GM18526 (cell line): ENCODE measurements at regions not wholly inside any gene's neighbourhood (a gene's known extent, or its start where the extent isn't known, plus 50 kb on each side); places are given as distances from the start of the nearest gene placed in this dataset.

ENCODE experiments used
- POLR2A ChIP-seq: IDR thresholded peaks from 3 replicates; pipeline ENCODE4 v1.6.1; 2011; ENCODE audit not compliant: insufficient read length; ENCODE audit errors: extremely low read depth

DNA sequence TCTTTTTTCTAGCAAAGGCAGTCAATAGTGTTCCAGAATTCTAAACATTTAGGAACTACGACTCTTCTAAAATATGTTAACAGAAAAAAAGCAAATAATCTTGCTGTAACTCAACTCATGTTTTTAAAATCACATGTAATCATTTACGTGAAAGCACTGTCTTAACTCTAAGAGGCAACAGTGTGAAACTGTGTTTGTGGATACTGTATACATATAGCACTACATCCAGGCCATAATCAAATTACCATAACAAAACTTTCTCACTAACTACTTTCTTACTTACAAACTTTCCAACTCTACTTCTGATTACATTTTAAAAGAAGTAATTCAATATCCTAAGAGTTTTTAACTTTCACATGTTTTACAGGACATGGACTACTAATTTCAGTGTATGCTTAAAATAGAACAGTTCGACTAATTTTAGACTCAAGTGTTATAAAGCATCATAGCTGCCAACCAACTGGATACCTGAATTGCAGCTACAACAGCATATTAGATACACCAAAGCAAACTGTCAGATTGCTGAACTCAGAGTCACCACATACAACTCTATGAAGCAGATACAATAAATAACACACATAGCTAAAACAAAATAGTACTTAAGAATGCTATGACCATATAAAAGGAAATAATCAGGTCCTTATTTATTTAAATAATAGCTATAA lies 121.6 kb upstream of the BEND6 start:
- TF ChIP-seq POLR2A: no peak

DNA sequence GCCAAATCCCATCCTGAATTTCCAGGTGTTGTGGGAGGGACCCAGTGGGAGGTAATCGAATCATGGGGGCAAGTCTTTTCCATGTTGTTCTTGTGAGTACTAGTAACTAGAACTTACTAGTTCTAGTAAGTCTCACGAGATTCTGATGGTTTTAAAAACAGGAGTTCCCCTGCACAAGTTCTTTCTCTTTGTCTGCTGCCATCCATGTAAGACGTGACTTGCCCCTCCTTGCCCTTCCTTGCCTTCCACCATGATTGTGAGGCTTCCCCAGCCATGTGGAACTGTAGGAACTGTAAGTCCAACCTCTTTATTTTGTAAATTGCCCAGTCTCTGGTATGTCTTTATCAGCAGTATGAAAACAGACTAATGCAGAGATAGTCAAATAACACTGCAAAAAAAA lies 122.7 kb upstream of the BEND6 start:
- no peak for TF ChIP-seq POLR2A

DNA sequence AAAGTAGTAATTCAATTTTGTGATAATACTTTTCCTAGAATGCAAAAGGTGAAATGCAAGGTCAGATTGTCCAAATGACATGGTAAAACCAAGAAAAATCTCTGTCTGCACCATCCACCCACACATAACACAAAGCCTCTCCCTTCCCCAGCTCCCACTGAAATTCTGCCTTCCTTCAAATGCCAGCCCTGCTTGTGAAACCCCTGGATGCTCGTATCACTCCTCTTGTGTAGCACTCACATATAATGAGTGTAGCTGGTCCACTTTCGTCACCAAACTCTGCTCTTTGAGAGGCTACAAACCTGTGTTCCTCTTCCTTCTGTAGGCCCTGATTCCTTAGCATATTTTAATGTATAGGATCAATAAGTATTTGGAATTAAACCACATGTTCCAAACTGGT lies 123.6 kb upstream of the BEND6 start:
- TF ChIP-seq POLR2A: no peak

DNA sequence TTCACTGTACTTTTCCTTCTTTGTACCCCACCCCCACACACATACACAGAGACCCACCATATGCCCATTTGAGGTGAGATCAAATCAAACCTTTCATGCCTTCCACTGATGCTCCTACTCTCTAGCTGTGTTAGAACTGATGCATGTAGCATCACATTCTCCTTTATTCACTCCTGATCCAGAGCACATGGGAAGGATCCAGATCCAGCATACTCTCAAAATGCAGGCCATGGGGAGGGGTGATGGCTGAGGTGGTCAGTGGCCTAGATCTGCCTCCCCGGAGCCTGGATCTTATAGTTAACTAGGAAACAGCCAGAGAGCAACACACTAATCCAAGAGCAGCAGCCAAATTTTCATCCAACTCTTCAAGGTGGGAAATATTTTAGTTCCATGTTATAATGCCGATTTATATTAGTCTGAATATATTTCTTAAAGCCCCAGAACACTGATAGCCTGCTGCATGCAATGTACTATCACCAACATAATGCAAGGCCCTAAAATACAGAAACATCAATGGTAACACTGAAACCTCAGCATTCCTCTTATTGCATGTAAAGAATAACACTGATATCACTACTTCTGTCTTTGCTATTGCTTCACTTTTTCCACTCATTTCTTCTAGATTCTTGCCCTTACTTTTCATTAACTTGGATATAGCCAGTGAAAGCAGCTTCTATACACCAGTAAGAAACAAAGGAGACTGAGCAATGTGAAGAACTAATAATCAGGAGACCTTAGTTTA lies 126.8 kb upstream of the BEND6 start:
- no peak for TF ChIP-seq POLR2A

DNA sequence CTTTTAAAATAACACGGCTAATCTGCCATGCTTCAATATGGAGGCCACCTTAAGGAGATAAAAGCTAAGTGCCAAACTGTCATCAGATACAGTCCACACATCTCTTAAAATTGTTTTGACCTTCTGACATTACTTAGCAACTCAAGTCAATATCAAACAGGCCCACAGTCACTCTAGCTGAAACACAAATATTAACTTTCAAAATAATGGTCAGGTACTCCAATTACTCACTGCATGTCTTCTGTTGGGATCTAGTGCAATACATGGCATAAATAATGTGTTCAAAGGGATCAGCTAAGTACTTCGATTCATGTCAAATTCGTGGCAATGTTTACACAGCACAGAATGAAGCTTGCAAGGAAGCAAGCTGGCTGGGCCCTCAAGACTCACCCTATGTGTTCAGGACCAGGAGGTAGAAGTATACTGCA lies 133.9 kb upstream of the BEND6 start:
- TF ChIP-seq POLR2A: no peak

DNA sequence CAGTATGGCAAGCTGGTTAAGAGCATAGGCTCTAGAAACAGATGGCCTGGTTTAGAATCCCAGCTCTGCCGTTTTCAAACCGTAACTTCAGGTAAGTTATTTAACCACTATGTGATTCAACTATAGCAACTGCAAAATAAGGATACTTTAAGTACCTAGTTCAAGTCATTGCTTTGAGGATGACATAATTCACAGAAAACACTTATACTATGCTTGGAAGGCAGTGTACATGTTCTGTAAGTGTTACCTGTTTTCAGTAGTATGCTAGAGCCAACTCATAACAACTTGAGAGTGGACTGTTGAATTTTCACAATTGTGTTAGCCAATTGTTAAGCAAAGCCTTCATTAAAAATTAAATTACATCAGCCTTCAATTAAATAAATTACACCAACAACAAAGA lies 134.8 kb upstream of the BEND6 start:
- TF ChIP-seq POLR2A: no peak

DNA sequence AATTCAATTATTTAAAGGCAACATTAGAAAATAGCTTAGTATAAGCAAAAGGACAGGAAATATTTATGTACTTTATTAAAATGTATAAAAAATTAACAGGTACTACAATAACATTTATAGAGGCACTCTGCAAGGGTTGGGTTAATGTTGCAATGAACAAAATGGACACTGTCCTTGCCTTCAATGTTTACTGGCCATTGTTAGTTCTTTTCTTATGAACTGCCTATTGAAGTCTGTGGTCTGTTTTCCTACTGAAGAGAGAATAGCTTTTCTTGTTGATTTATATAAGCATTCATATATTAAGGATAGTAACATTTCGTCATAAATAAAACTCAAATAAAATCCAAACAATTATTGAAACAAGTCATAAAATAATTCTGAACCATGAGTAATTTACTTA lies 135.3 kb upstream of the BEND6 start:
- TF ChIP-seq POLR2A: no peak

DNA sequence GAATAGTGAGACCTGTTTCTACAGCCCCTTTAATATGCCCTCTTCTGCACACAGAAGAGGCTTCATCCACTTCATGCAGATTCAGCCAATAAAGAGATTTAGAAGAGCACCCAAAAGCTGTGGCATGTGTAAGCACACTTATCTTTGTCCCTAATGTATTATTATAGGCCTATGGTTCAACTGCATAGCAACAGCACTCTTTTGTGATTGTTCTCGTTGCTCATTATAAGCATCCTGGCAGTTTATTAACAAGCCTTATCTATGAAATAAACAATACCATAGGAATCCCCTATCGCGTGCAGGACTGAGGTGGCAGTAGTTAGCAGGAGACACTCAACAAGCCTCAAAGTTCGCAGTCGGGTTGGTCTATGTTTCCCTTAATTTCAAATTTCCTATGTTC lies 138.5 kb upstream of the BEND6 start:
- no peak for TF ChIP-seq POLR2A

DNA sequence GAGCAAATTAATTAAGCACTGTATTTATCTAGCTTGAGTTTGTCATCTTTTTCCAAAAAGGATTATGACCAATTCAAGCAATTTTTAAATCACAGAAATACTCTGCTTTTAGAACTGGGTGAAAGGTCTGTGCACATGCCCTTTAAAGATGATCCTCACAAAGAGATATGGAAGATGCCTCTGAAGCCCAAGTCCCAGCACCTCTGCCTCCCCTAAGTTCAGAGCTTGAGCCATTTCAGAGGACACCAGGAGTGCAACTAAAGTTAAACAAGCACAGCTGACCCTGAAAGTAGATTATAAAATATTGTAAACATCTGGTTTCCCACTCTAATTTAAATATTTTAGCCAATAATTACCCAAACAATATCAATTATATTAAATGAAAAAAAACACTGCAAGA lies 139.5 kb upstream of the BEND6 start:
- TF ChIP-seq POLR2A: no peak

DNA sequence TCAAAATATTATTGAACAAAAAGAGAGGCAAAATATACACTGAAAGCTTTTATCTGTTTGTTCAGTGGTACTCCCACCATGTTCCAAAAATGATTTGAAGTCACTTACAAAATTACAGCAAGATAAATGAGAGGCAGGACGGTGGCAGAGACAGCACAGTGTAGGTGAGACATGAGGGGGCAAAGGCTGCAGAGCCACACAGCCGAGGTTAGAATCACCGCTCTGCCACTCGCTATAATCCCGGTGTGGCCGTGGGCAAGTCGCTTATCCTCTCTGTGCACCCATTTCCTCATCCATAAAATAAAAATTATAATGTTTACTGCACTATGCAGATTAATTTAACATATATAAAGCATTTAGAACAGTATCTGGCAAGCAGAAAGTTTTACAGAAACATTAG lies 140.1 kb upstream of the BEND6 start:
- no peak for TF ChIP-seq POLR2A

DNA sequence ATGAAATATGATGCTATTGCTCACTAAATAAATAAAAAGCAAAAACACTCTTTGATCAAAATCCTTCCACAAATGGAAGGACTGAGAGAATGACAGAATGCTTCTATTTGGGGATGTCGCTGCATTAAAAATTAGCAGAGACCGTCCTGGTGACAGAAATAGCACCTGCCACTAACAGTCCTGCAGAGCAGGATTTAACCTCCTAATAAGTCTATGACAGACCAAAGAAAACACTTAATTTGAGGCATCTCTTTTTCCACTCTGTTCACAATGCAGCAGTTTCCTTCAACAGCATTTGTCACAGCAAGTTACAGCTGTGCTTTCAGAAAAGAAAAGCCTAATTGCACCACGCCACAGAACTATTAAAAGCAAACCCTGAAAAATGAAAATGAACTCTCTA lies 140.6 kb upstream of the BEND6 start:
- TF ChIP-seq POLR2A: no peak

DNA sequence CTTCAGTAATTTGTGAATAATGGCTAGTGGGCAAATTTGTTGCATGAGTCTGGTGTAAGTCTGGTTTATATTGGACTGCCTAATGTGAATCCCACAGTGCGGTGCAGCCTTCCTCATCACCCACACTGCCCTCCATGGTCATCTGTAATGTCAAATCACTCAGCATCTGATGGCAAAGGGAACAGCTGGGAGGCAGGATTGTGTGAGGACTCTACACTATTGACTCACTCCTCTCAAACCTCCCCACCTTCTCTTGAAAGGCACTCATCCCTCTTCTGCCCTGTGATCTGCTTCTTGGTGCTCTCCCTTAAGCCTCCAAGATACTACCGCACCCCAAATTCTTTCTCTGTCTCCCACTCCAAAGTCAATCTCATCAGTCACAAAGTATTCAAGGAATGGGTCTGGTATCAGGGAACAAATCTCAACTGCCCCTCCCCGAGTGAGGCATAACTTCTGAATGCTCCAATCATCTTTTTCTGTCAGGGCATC lies 146.0 kb upstream of the BEND6 start:
- no peak for TF ChIP-seq POLR2A

DNA sequence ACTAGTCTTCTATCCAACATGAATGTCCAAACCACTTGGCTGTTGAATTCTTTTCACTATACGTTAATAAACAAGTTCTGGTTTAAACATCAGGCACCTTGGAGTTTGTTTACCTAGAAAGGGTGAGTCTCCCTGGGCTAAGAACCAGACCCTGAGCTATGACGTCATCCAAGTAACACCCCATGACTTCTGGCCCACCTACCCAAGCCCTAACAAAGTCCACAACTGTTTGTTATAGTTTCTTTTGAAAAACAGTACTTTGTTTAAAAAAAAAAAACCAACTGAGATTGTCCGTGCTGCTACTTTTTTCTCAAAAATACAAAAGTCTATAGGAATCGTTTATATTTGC lies 146.9 kb upstream of the BEND6 start:
- TF ChIP-seq POLR2A: no peak

DNA sequence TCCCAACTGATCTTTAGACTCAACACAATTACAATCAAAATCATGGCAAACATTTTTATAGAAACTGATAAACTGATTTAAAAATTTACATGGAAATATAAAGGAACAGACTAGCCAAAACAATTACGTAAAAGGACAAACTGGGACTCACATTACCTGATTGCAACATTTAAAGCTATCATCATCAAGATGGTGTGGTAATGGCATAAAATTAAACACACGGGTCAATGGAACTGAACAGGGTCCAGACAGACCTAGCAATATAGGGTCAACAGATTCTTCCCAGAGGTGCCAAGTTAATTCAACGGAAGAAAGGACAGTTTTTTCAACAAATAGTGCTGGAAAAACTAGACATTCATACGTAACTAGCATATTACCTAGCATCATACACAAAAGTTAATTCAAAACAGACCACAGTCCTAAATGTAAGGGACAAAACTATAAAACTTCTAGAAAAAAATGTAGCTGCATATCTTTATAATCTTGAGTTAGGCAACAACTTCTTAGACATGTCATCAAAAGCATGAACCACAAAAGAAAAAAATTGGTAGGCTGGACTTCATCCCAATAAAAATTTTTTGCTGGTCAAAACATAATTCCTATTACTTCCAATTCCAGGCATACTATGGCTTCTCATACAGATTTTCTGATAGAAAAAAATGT lies 147.4 kb upstream of the BEND6 start:
- TF ChIP-seq POLR2A: no peak

DNA sequence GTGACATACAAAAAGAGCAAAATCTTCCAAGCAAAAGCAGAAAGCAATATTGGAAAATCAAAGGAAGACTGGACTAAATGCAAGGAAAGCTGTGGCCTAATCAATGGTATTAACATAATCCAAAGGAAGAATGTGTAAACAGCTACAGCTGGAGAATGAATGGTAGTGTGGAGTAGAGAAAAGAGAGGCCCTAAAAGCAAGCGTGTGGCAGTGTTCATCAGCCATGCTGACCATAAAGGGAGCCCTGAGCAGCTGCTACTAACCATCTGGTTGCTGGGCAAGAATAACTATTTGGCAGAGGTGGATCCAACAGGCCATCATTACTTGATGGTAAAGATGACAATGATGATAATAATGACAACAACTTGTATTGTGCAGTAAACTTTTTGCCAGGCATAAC lies 148.5 kb upstream of the BEND6 start:
- TF ChIP-seq POLR2A: no peak

DNA sequence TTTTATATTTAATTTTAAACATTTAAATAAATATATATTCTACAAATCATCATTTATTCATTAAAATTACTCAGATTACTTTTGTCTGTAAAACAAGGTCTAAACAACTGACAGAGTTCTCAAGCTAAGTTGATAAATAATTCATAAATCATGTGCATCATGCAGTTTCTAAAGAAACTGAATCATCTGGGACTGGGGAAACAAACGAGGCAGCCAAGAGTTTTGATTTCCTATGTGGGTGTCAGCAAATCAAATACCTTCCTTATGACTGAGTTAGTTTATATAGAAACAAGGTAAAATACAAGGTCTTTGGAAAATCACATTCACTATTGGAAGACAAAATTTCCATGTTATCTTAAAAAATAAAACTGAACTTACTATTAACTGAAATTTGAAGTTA lies 149.9 kb upstream of the BEND6 start:
- TF ChIP-seq POLR2A: no peak

DNA sequence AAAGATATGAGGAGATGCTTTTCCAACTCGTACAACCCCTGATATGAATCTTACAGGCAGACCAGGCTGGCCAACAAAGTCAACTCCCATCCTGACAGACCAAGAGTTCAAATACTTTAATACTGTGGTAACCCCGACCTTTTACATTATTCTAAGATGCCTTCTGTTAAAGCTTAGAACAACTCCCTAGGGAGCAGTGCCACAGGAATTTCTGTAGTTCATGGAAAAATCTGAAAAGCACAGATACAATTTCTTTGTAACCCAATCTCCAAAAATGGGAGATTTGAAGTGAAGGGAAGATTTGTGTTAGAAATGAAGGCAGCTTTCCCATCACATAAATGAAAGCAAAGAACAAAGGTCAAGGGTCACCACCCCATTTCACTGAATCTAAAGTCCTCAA lies 151.3 kb upstream of the BEND6 start:
- no peak for TF ChIP-seq POLR2A

DNA sequence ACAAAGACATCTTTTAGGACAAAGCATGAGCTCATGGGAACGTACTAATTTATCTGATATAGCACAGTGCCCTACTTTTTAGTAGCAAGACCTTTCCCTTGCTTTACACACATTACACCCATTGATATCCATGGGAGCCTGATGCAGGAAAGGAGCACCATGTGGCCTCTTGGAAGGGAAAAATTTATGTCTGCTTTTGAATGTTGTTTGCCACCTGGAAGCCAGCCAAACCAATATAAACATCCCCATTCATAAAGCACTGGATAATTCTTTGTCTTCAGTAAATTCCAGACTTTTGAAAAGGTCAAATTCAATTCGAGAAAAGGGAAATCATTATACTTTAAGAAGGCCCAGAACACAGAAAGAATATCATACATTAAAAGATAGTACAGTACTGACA lies 152.3 kb upstream of the BEND6 start:
- TF ChIP-seq POLR2A: no peak
